ENCODE measurements at regions not wholly inside any gene's neighbourhood (a gene's known extent, or its start where the extent isn't known, plus 50 kb on each side); places are given as distances from the start of the nearest gene placed in this dataset.

GRCh38 chr12:85394065-85394464 is 114.0 kb downstream of the ALX1 start:
- no peak for DNase-seq
- Histone ChIP-seq H3K27ac (no peak overlapping the region), H3K27me3 (ENCODE audit: insufficient read depth in 3 of 3, low read length in 2 of 3) (no peaks in the 10 kb centered on the region), H3K4me3 (no peak overlapping the region), H3K9me3 (no peaks in the 10 kb centered on the region), H3K4me1 (no peaks in the 10 kb centered on the region), H3K36me3 (ENCODE audit: insufficient read depth in 1 of 2, low read depth in 1 of 2) (no peaks in the 10 kb centered on the region)
- no peak for TF ChIP-seq CTCF (IDR thresholded peaks at IDR 0.05)
- ATAC-seq = no peak
- 44 to 48% (median 47%) methylated on average over 3 of the region's 3 CpGs for WGBS, 3 donors
- intact Hi-C loops (cut with DNase I) = no loop called here

- Histone ChIP-seq H3K27ac (no peak overlapping the region), H3K4me3 (no peak overlapping the region), H3K27me3 (ENCODE audit: insufficient read depth in 3 of 3, low read length in 2 of 3) (no peaks in the 10 kb centered on the region), H3K36me3 (ENCODE audit: insufficient read depth in 1 of 2, low read depth in 1 of 2) (no peaks in the 10 kb centered on the region), H3K4me1 (no peaks in the 10 kb centered on the region), H3K9me3 (no peaks in the 10 kb centered on the region)
- WGBS, 3 donors = 86 to 92% (median 90%) methylated on average over 3 of the region's 3 CpGs
- ATAC-seq (no peak), DNase-seq (no peak)
- TF ChIP-seq CTCF (IDR thresholded peaks at IDR 0.05) = no peak
- intact Hi-C loops (cut with DNase I) = no loop called here
Observed at GRCh38 chr12:85394809-85395208, 114.8 kb downstream of the ALX1 start.

GRCh38 chr12:85405262-85405661 is 125.2 kb downstream of the ALX1 start:
- intact Hi-C loops (cut with DNase I) = no loop called here
- no peaks in the 10 kb centered on the region for H3K9me3 ChIP-seq
- no peak for ATAC-seq
- DNase-seq = no peak
- H3K36me3 ChIP-seq (ENCODE audit: insufficient read depth in 1 of 2, low read depth in 1 of 2) = no peaks in the 10 kb centered on the region
- WGBS, 3 donors = 52 to 73% (median 69%) methylated on average over 5 of the region's 5 CpGs
- TF ChIP-seq CTCF (IDR thresholded peaks at IDR 0.05) = no peak
- peaks cover 0 to 4% (median 0%) of the 10 kb centered on the region in 3 donors for H3K27me3 ChIP-seq (ENCODE audit: insufficient read depth in 3 of 3, low read length in 2 of 3)
- H3K27ac ChIP-seq = no peak overlapping the region
- no peaks in the 10 kb centered on the region for H3K4me1 ChIP-seq
- H3K4me3 ChIP-seq = no peak overlapping the region

GRCh38 chr12:85405781-85406522 is 125.9 kb downstream of the ALX1 start:
- Histone ChIP-seq H3K27ac (no peak overlapping the region), H3K4me1 (no peaks in the 10 kb centered on the region), H3K36me3 (ENCODE audit: insufficient read depth in 1 of 2, low read depth in 1 of 2) (no peaks in the 10 kb centered on the region), H3K9me3 (no peaks in the 10 kb centered on the region), H3K4me3 (no peak overlapping the region), H3K27me3 (ENCODE audit: insufficient read depth in 3 of 3, low read length in 2 of 3) (peaks cover 0 to 4% (median 0%) of the 10 kb centered on the region in 3 donors)
- no peak for ATAC-seq
- no peak for TF ChIP-seq CTCF (IDR thresholded peaks at IDR 0.05)
- intact Hi-C loops (cut with DNase I) = no loop called here
- WGBS, 3 donors = 25 to 27% (median 25%) methylated on average over 4 of the region's 4 CpGs
- no peak for DNase-seq

GRCh38 chr12:85413266-85413665 is 133.2 kb downstream of the ALX1 start:
- no peak for ATAC-seq
- no peaks in the 10 kb centered on the region for H3K36me3 ChIP-seq (ENCODE audit: insufficient read depth in 1 of 2, low read depth in 1 of 2)
- TF ChIP-seq CTCF (IDR thresholded peaks at IDR 0.05) = no peak
- 28 to 38% (median 36%) methylated on average over 2 of the region's 2 CpGs for WGBS, 3 donors
- DNase-seq = no peak
- H3K27me3 ChIP-seq (ENCODE audit: insufficient read depth in 3 of 3, low read length in 2 of 3) = no peaks in the 10 kb centered on the region
- H3K27ac ChIP-seq = no peak overlapping the region
- intact Hi-C loops (cut with DNase I) = no loop called here
- H3K9me3 ChIP-seq = no peaks in the 10 kb centered on the region
- H3K4me3 ChIP-seq = no peak overlapping the region
- H3K4me1 ChIP-seq = no peaks in the 10 kb centered on the region
